Trophoblast cell (in vitro differentiated cells and primary cell): ENCODE measurements at regions not wholly inside any gene's neighbourhood (a gene's known extent, or its start where the extent isn't known, plus 50 kb on each side); places are given as distances from the start of the nearest gene placed in this dataset.

ENCODE experiments used
- DNase-seq, 2 donors: peaks; one replicate each; pipeline ENCODE4 v3.0.0-alpha.2; 2016
- H2AFZ ChIP-seq: 2 replicates; pipeline ENCODE4 v1.6.1; 2013; ENCODE audit warnings: low read length, moderate library complexity, mild to moderate bottlenecking; ENCODE audit not compliant: insufficient read depth, poor library complexity
- H2AK5ac ChIP-seq: 2 replicates; pipeline ENCODE4 v1.6.1; 2013; ENCODE audit warnings: mild to moderate bottlenecking, low read length
- H2BK120ac ChIP-seq: 2 replicates; pipeline ENCODE4 v1.6.1; 2013; ENCODE audit warnings: low read length, mild to moderate bottlenecking, moderate library complexity; ENCODE audit not compliant: insufficient read depth, poor library complexity
- H2BK12ac ChIP-seq: 2 replicates; pipeline ENCODE4 v1.6.1; 2013; ENCODE audit warnings: mild to moderate bottlenecking, low read length, moderate library complexity
- H2BK5ac ChIP-seq: 2 replicates; pipeline ENCODE4 v1.6.1; 2013; ENCODE audit warnings: low read length, low read depth, moderate library complexity, mild to moderate bottlenecking; ENCODE audit not compliant: poor library complexity
- H3K14ac ChIP-seq: 2 replicates; pipeline ENCODE4 v1.6.1; 2013; ENCODE audit warnings: mild to moderate bottlenecking, low read length
- H3K18ac ChIP-seq: 2 replicates; pipeline ENCODE4 v1.6.1; 2013; ENCODE audit warnings: mild to moderate bottlenecking, low read length
- H3K23ac ChIP-seq: 2 replicates; pipeline ENCODE4 v1.6.1; 2013; ENCODE audit warnings: low read length
- H3K27ac ChIP-seq: 2 replicates; pipeline ENCODE4 v1.5.1; 2013; ENCODE audit warnings: low read depth, mild to moderate bottlenecking, inconsistent platforms, low read length, moderate library complexity
- H3K27me3 ChIP-seq: 2 replicates; pipeline ENCODE4 v1.6.1; 2013; ENCODE audit warnings: inconsistent platforms, mild to moderate bottlenecking, low read length, moderate library complexity; ENCODE audit not compliant: insufficient read depth
- H3K36me3 ChIP-seq, 2 experiments: 1 replicate in 1 of 2; 2 replicates in 1 of 2; pipeline ENCODE4 v1.6.1; 2013; ENCODE audit warnings: low read length in 2 of 2, mild to moderate bottlenecking in 2 of 2, moderate library complexity in 1 of 2; ENCODE audit not compliant: insufficient read depth in 2 of 2, control insufficient read depth in 1 of 2
- H3K4ac ChIP-seq: 2 replicates; pipeline ENCODE4 v1.6.1; 2013; ENCODE audit warnings: low read depth, mild to moderate bottlenecking, low read length, moderate library complexity
- H3K4me1 ChIP-seq, 2 experiments: 1 replicate in 1 of 2; 2 replicates in 1 of 2; pipeline ENCODE4 v1.6.1; 2013; ENCODE audit warnings: low read length in 2 of 2, mild to moderate bottlenecking in 2 of 2, moderate library complexity in 1 of 2; ENCODE audit not compliant: insufficient read depth in 2 of 2, control insufficient read depth in 1 of 2
- H3K4me2 ChIP-seq: 2 replicates; pipeline ENCODE4 v1.6.1; 2013; ENCODE audit warnings: inconsistent platforms, mild to moderate bottlenecking, low read length, moderate library complexity
- H3K4me3 ChIP-seq: 2 replicates; pipeline ENCODE4 v1.5.1; 2013; ENCODE audit warnings: mild to moderate bottlenecking, low read depth, low read length, inconsistent platforms
- H3K79me1 ChIP-seq: one replicate; pipeline ENCODE4 v1.6.1; 2013; ENCODE audit warnings: low read length
- H3K79me2 ChIP-seq: 2 replicates; pipeline ENCODE4 v1.6.1; 2013; ENCODE audit warnings: low read length, mild to moderate bottlenecking; ENCODE audit not compliant: control insufficient read depth, insufficient read depth, poor library complexity
- H3K9ac ChIP-seq: 2 replicates; pipeline ENCODE4 v1.6.1; 2013; ENCODE audit warnings: mild to moderate bottlenecking, low read length
- H3K9me3 ChIP-seq: 2 replicates; pipeline ENCODE4 v1.6.1; 2013; ENCODE audit warnings: low read depth, mild to moderate bottlenecking, control low read depth, inconsistent platforms, low read length; ENCODE audit not compliant: insufficient read depth
- H4K12ac ChIP-seq: 2 replicates; pipeline ENCODE4 v1.6.1; 2013; ENCODE audit warnings: low read depth, mild to moderate bottlenecking, low read length, moderate library complexity
- H4K8ac ChIP-seq: 2 replicates; pipeline ENCODE4 v1.6.1; 2013; ENCODE audit warnings: low read depth, mild to moderate bottlenecking, low read length, moderate library complexity
- H4K91ac ChIP-seq: one replicate; pipeline ENCODE4 v1.6.1; 2013; ENCODE audit warnings: low read depth, mild to moderate bottlenecking, low read length, moderate library complexity
- WGBS: extraction: QIAGEN DNeasy Blood & Tissue Kit; methylation state at CpG from one replicate; pipeline ENCODE4 v1.1.7; 2013; ENCODE audit warnings: missing lambda C conversion rate; ENCODE audit not compliant: insufficient read length, insufficient coverage; ENCODE audit errors: extremely low coverage; 5-methylcytosine and 5-hydroxymethylcytosine counted together

GRCh38 chrX:39260965-39261364 is 459.7 kb downstream of the MID1IP1 start:
- Histone ChIP-seq H4K8ac (no peak overlapping the region), H3K4me1 (no peaks in the 10 kb centered on the region), H3K9ac (no peak overlapping the region), H3K79me2 (no peaks in the 10 kb centered on the region), H2AFZ (no peak overlapping the region), H3K18ac (no peak overlapping the region), H2AK5ac (no peak overlapping the region), H3K79me1 (no peaks in the 10 kb centered on the region), H3K23ac (no peak overlapping the region), H3K36me3 (no peaks in the 10 kb centered on the region), H3K4me2 (no peak overlapping the region), H3K9me3 (no peaks in the 10 kb centered on the region), H4K12ac (no peak overlapping the region), H2BK5ac (no peak overlapping the region), H3K4me3 (no peak overlapping the region), H2BK12ac (no peak overlapping the region), H3K4ac (no peak overlapping the region), H2BK120ac (no peak overlapping the region), H3K27ac (no peak overlapping the region), H3K14ac (no peak overlapping the region), H3K27me3 (no peaks in the 10 kb centered on the region), H4K91ac (no peak overlapping the region)
- WGBS = no CpG with 5 or more reads among the region's 3 CpGs
- no peak for DNase-seq

DNA sequence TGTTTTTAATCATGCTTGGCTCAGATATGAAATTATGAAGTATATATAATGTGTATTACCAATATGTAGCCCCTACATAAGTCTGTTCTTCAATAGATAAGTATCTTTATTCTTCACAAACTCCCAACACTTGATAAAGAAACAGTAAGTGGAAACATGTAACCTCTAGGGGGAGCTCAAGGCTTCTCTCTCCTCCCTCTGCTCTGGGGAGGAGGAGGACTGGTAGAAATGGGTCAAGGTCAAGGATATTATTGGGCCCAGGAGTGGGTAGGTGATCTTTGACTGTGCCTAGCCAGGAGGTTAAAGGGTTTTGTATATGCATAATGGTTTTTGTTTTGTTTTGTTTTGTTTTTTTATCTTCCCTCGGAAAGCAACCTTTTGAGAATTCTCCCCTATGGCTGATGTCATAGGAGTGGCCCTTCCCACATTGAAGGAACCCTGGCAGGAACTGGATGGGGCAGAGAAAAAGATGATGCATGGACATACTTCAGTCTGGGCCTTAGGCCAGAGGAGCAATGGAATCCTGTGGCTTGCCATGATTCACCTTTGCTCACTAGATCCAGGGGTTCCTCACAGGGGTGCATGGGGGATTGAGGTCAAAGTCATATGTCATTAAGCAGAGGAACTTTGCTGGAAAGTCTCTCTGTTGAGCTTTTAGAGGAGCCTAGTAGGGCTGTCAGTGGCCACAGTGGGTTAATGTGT is 460.3 kb downstream of the MID1IP1 start:
- no peak overlapping the region for H3K27ac ChIP-seq
- H3K18ac ChIP-seq = no peak overlapping the region
- H4K12ac ChIP-seq = no peak overlapping the region
- H3K4me1 ChIP-seq = no peaks in the 10 kb centered on the region
- no peaks in the 10 kb centered on the region for H3K9me3 ChIP-seq
- no peak overlapping the region for H2BK5ac ChIP-seq
- no peaks in the 10 kb centered on the region for H3K79me1 ChIP-seq
- no peak overlapping the region for H2BK120ac ChIP-seq
- H3K23ac ChIP-seq = no peak overlapping the region
- no CpG with 5 or more reads among the region's 1 CpG for WGBS
- H3K79me2 ChIP-seq = no peaks in the 10 kb centered on the region
- DNase-seq = peak in 1 of 2 donors; percentile 62
- no peak overlapping the region for H4K91ac ChIP-seq
- no peaks in the 10 kb centered on the region for H3K27me3 ChIP-seq
- H2AK5ac ChIP-seq = no peak overlapping the region
- no peak overlapping the region for H3K4me2 ChIP-seq
- H2AFZ ChIP-seq = no peak overlapping the region
- H2BK12ac ChIP-seq = no peak overlapping the region
- no peaks in the 10 kb centered on the region for H3K36me3 ChIP-seq
- no peak overlapping the region for H3K4me3 ChIP-seq
- H3K14ac ChIP-seq = no peak overlapping the region
- no peak overlapping the region for H3K4ac ChIP-seq
- no peak overlapping the region for H4K8ac ChIP-seq
- no peak overlapping the region for H3K9ac ChIP-seq

DNA sequence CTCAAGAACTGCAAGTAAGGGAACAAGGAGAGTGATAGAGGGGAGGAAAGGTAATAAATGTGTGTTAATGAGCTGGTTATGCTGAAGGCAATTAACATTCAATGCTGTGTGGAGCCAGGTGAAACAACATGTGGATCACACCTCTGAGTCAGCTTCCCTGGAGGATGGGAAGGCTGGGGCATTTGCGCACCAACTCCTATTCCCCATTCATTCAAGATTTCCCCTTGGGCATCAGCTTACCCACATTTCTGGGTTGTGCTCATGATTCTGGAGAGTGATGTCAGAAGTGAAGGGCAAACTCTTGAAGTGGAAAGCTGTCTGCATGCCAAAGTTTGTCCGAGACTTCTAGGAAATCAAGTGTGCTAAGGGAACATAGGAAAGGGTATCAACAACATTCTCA is 461.4 kb downstream of the MID1IP1 start:
- Histone ChIP-seq H3K27ac (no peak overlapping the region), H3K18ac (no peak overlapping the region), H2BK120ac (no peak overlapping the region), H3K79me1 (no peaks in the 10 kb centered on the region), H3K4me1 (no peaks in the 10 kb centered on the region), H3K4ac (no peak overlapping the region), H2AK5ac (no peak overlapping the region), H2AFZ (no peak overlapping the region), H3K27me3 (no peaks in the 10 kb centered on the region), H3K4me2 (no peak overlapping the region), H2BK5ac (no peak overlapping the region), H4K91ac (no peak overlapping the region), H3K4me3 (no peak overlapping the region), H3K23ac (no peak overlapping the region), H2BK12ac (no peak overlapping the region), H4K12ac (no peak overlapping the region), H3K79me2 (no peaks in the 10 kb centered on the region), H4K8ac (no peak overlapping the region), H3K9ac (no peak overlapping the region), H3K14ac (no peak overlapping the region), H3K36me3 (no peaks in the 10 kb centered on the region), H3K9me3 (no peaks in the 10 kb centered on the region)
- no peak for DNase-seq
- WGBS = no CpG with 5 or more reads among the region's 2 CpGs

GRCh38 chrX:39264023-39264422 is 462.8 kb downstream of the MID1IP1 start:
- Histone ChIP-seq H3K23ac (no peak overlapping the region), H4K8ac (no peak overlapping the region), H2BK12ac (no peak overlapping the region), H2AK5ac (no peak overlapping the region), H3K14ac (no peak overlapping the region), H3K27ac (no peak overlapping the region), H2BK5ac (no peak overlapping the region), H3K27me3 (no peaks in the 10 kb centered on the region), H3K79me1 (no peaks in the 10 kb centered on the region), H3K4me1 (no peaks in the 10 kb centered on the region), H3K4me3 (no peak overlapping the region), H3K9me3 (no peaks in the 10 kb centered on the region), H3K4ac (no peak overlapping the region), H4K91ac (no peak overlapping the region), H3K18ac (no peak overlapping the region), H4K12ac (no peak overlapping the region), H3K36me3 (no peaks in the 10 kb centered on the region), H2BK120ac (no peak overlapping the region), H3K4me2 (no peak overlapping the region), H3K79me2 (no peaks in the 10 kb centered on the region), H3K9ac (no peak overlapping the region), H2AFZ (no peak overlapping the region)
- DNase-seq = no peak
- no CpG with 5 or more reads among the region's 3 CpGs for WGBS
